GM12874 (cell line): ENCODE measurements at regions not wholly inside any gene's neighbourhood (a gene's known extent, or its start where the extent isn't known, plus 50 kb on each side); places are given as distances from the start of the nearest gene placed in this dataset.

ENCODE experiments used
- CTCF ChIP-seq: IDR thresholded peaks from 2 replicates; pipeline ENCODE4 v1.5.1; 2011; ENCODE audit warnings: low read depth, mild to moderate bottlenecking, control low read depth, low read length, moderate library complexity; ENCODE audit not compliant: insufficient read depth

GRCh38 chr7:131919920-131920709 lies 363.7 kb upstream of the PODXL start:
- TF ChIP-seq CTCF, result no peak

GRCh38 chr7:131911112-131911511 lies 354.7 kb upstream of the PODXL start:
- TF ChIP-seq CTCF, result no peak

GRCh38 chr7:131909151-131909768 lies 352.8 kb upstream of the PODXL start:
- no peak for TF ChIP-seq CTCF

- no peak for TF ChIP-seq CTCF
These were observed 352.3 kb upstream of the PODXL start for GRCh38 chr7:131908714-131909113.

- TF ChIP-seq CTCF, result no peak
These were observed 349.1 kb upstream of the PODXL start for GRCh38 chr7:131905471-131905973.

GRCh38 chr7:131904760-131905327 lies 348.4 kb upstream of the PODXL start:
- no peak for TF ChIP-seq CTCF

GRCh38 chr7:131903315-131903714 lies 346.9 kb upstream of the PODXL start:
- TF ChIP-seq CTCF, result no peak
